Immature natural killer cell (primary cell): ENCODE measurements at regions not wholly inside any gene's neighbourhood (a gene's known extent, or its start where the extent isn't known, plus 50 kb on each side); places are given as distances from the start of the nearest gene placed in this dataset.

Source experiments
- DNase-seq, 3 donors: peaks; one replicate each; pipeline ENCODE4 v3.0.0; 2022; ENCODE audit warnings: mixed read lengths in 1 of 3
- H3K27ac Mint-ChIP-seq, 6 donors: one replicate each; pipeline ENCODE4 v1.8.0; 2020; ENCODE audit warnings: mixed read lengths in 6 of 6, mild to moderate bottlenecking in 5 of 6, inconsistent platforms in 4 of 6, moderate library complexity in 3 of 6
- H3K27me3 Mint-ChIP-seq, 3 donors: one replicate each; pipeline ENCODE4 v1.8.0; 2020 to 2021; ENCODE audit warnings: low read depth in 3 of 3, mild to moderate bottlenecking in 3 of 3, mixed read lengths in 3 of 3, moderate library complexity in 3 of 3, inconsistent platforms in 1 of 3
- H3K36me3 Mint-ChIP-seq, 3 donors: one replicate each; pipeline ENCODE4 v1.8.0; 2020; ENCODE audit warnings: mixed read lengths in 3 of 3, inconsistent platforms in 2 of 3, mild to moderate bottlenecking in 2 of 3
- H3K4me1 Mint-ChIP-seq, 2 donors: one replicate each; pipeline ENCODE4 v1.8.0; 2020; ENCODE audit warnings: inconsistent platforms in 2 of 2, mild to moderate bottlenecking in 2 of 2, mixed read lengths in 2 of 2, moderate library complexity in 1 of 2
- H3K4me3 Mint-ChIP-seq, 5 donors: one replicate each; pipeline ENCODE4 v1.8.0; 2020; ENCODE audit warnings: mild to moderate bottlenecking in 5 of 5, mixed read lengths in 5 of 5, inconsistent platforms in 3 of 5, moderate library complexity in 3 of 5
- H3K9me3 Mint-ChIP-seq, 6 donors: one replicate each; pipeline ENCODE4 v1.8.0; 2020; ENCODE audit warnings: mild to moderate bottlenecking in 6 of 6, mixed read lengths in 6 of 6, inconsistent platforms in 4 of 6, moderate library complexity in 3 of 6

GRCh38 chr2:8529706-8530277 is 152.1 kb upstream of the ID2 start:
- H3K36me3 Mint-ChIP-seq = peaks cover 12 to 22% (median 15%) of the 10 kb centered on the region in 3 donors
- H3K27ac Mint-ChIP-seq = peak overlapping the region in 2 of 6 donors; percentile 20 to 35
- peaks cover 6 to 16% (median 12%) of the 10 kb centered on the region in 6 donors for H3K9me3 Mint-ChIP-seq
- peaks cover 0 to 6% (median 3%) of the 10 kb centered on the region in 3 donors for H3K27me3 Mint-ChIP-seq
- peaks cover 35 to 42% of the 10 kb centered on the region in 2 donors for H3K4me1 Mint-ChIP-seq
- no peak for DNase-seq
- no peak overlapping the region for H3K4me3 Mint-ChIP-seq

GRCh38 chr2:8531481-8531880 is 150.4 kb upstream of the ID2 start:
- Mint-ChIP-seq H3K27ac (no peak overlapping the region), H3K27me3 (peaks cover 0 to 3% (median 3%) of the 10 kb centered on the region in 3 donors), H3K4me1 (peaks cover 30 to 41% of the 10 kb centered on the region in 2 donors), H3K9me3 (peaks cover 6 to 16% (median 12%) of the 10 kb centered on the region in 6 donors), H3K4me3 (no peak overlapping the region), H3K36me3 (peaks cover 12 to 22% (median 15%) of the 10 kb centered on the region in 3 donors)
- DNase-seq = no peak

- Mint-ChIP-seq H3K4me1 (peaks cover 30 to 39% of the 10 kb centered on the region in 2 donors), H3K27ac (no peak overlapping the region), H3K27me3 (peaks cover 3% of the 10 kb centered on the region in 3 donors), H3K4me3 (peak overlapping the region in 1 of 5 donors; percentile 7), H3K9me3 (peaks cover 6 to 16% (median 12%) of the 10 kb centered on the region in 6 donors), H3K36me3 (peaks cover 12 to 22% (median 15%) of the 10 kb centered on the region in 3 donors)
- no peak for DNase-seq
These were observed 149.4 kb upstream of the ID2 start for GRCh38 chr2:8532438-8532837.

GRCh38 chr2:8533923-8534322 is 147.9 kb upstream of the ID2 start:
- peaks cover 31 to 39% of the 10 kb centered on the region in 2 donors for H3K4me1 Mint-ChIP-seq
- H3K4me3 Mint-ChIP-seq = no peak overlapping the region
- peaks cover 0 to 3% (median 3%) of the 10 kb centered on the region in 3 donors for H3K27me3 Mint-ChIP-seq
- H3K27ac Mint-ChIP-seq = no peak overlapping the region
- H3K36me3 Mint-ChIP-seq = peaks cover 12 to 18% (median 15%) of the 10 kb centered on the region in 3 donors
- DNase-seq = no peak
- peaks cover 6 to 16% (median 12%) of the 10 kb centered on the region in 6 donors for H3K9me3 Mint-ChIP-seq

- no peak for DNase-seq
- Mint-ChIP-seq H3K27me3 (peaks cover 0 to 3% (median 3%) of the 10 kb centered on the region in 3 donors), H3K27ac (no peak overlapping the region), H3K36me3 (peaks cover 12 to 18% (median 15%) of the 10 kb centered on the region in 3 donors), H3K4me1 (peaks cover 35 to 42% of the 10 kb centered on the region in 2 donors), H3K9me3 (peaks cover 6 to 16% (median 12%) of the 10 kb centered on the region in 6 donors), H3K4me3 (no peak overlapping the region)
These were observed 147.5 kb upstream of the ID2 start for GRCh38 chr2:8534386-8534728.

- peak overlapping the region in 4 of 6 donors; percentile 53 to 79 (median 72) for H3K27ac Mint-ChIP-seq
- DNase-seq = no peak
These were observed 147.0 kb upstream of the ID2 start for GRCh38 chr2:8534729-8535468.

GRCh38 chr2:8535469-8535795 is 146.4 kb upstream of the ID2 start:
- Mint-ChIP-seq H3K27ac (peak overlapping the region in 3 of 6 donors; percentile 43 to 85 (median 79)), H3K27me3 (peaks cover 0 to 3% (median 0%) of the 10 kb centered on the region in 3 donors), H3K36me3 (peaks cover 12 to 15% (median 14%) of the 10 kb centered on the region in 3 donors), H3K4me1 (peaks cover 46 to 53% of the 10 kb centered on the region in 2 donors), H3K4me3 (peak overlapping the region in 3 of 5 donors; percentile 35 to 70 (median 52)), H3K9me3 (peaks cover 6 to 16% (median 12%) of the 10 kb centered on the region in 6 donors)
- DNase-seq = no peak

More at GRCh38 chr2:8534729-8535468, 147.0 kb upstream of the ID2 start:
- Mint-ChIP-seq H3K4me3 (peak overlapping the region in 2 of 5 donors; percentile 29 to 40), H3K27me3 (peaks cover 0 to 3% (median 0%) of the 10 kb centered on the region in 3 donors), H3K36me3 (peaks cover 12 to 17% (median 15%) of the 10 kb centered on the region in 3 donors), H3K4me1 (peaks cover 41 to 48% of the 10 kb centered on the region in 2 donors), H3K9me3 (peaks cover 6 to 16% (median 12%) of the 10 kb centered on the region in 6 donors)

- Mint-ChIP-seq H3K36me3 (peaks cover 10 to 13% (median 10%) of the 10 kb centered on the region in 3 donors), H3K4me1 (peaks cover 52 to 59% of the 10 kb centered on the region in 2 donors), H3K27ac (peak overlapping the region; percentile 43 to 85 (median 80)), H3K9me3 (peaks cover 4 to 13% (median 10%) of the 10 kb centered on the region in 6 donors), H3K27me3 (peaks cover 0 to 3% (median 0%) of the 10 kb centered on the region in 3 donors), H3K4me3 (peak overlapping the region; percentile 31 to 70 (median 47))
- no peak for DNase-seq
These were observed 145.8 kb upstream of the ID2 start for GRCh38 chr2:8535821-8536685.

- peaks cover 0 to 5% (median 3%) of the 10 kb centered on the region in 6 donors for H3K9me3 Mint-ChIP-seq
- peaks cover 4 to 8% (median 4%) of the 10 kb centered on the region in 3 donors for H3K36me3 Mint-ChIP-seq
- peak overlapping the region in 5 of 6 donors; percentile 60 to 80 (median 70) for H3K27ac Mint-ChIP-seq
- H3K27me3 Mint-ChIP-seq = peaks cover 0 to 3% (median 0%) of the 10 kb centered on the region in 3 donors
- H3K4me3 Mint-ChIP-seq = peak overlapping the region in 3 of 5 donors; percentile 22 to 70 (median 47)
- no peak for DNase-seq
- H3K4me1 Mint-ChIP-seq = peaks cover 61 to 68% of the 10 kb centered on the region in 2 donors
These were observed 144.9 kb upstream of the ID2 start for GRCh38 chr2:8536686-8537561.

- Mint-ChIP-seq H3K9me3 (no peaks in the 10 kb centered on the region), H3K27ac (peak overlapping the region in 3 of 6 donors; percentile 23 to 68 (median 57)), H3K4me3 (no peak overlapping the region), H3K4me1 (peaks cover 68 to 75% of the 10 kb centered on the region in 2 donors), H3K36me3 (peaks cover 0 to 4% (median 0%) of the 10 kb centered on the region in 3 donors), H3K27me3 (peaks cover 0 to 3% (median 0%) of the 10 kb centered on the region in 3 donors)
- DNase-seq = no peak
These were observed 144.2 kb upstream of the ID2 start for GRCh38 chr2:8537562-8538155.

- Mint-ChIP-seq H3K27me3 (peaks cover 2 to 3% (median 3%) of the 10 kb centered on the region in 3 donors), H3K27ac (peak overlapping the region in 1 of 6 donors; percentile 57), H3K36me3 (no peaks in the 10 kb centered on the region), H3K4me1 (peaks cover 77 to 83% of the 10 kb centered on the region in 2 donors), H3K9me3 (no peaks in the 10 kb centered on the region), H3K4me3 (no peak overlapping the region)
- DNase-seq = no peak
These were observed 143.3 kb upstream of the ID2 start for GRCh38 chr2:8538531-8538930.

- peaks cover 4 to 8% (median 6%) of the 10 kb centered on the region in 3 donors for H3K27me3 Mint-ChIP-seq
- peaks cover 82 to 87% of the 10 kb centered on the region in 2 donors for H3K4me1 Mint-ChIP-seq
- DNase-seq = no peak
- H3K36me3 Mint-ChIP-seq = no peaks in the 10 kb centered on the region
- H3K9me3 Mint-ChIP-seq = no peaks in the 10 kb centered on the region
- H3K4me3 Mint-ChIP-seq = no peak overlapping the region
- peak overlapping the region in 3 of 6 donors; percentile 64 to 79 (median 66) for H3K27ac Mint-ChIP-seq
These were observed 142.8 kb upstream of the ID2 start for GRCh38 chr2:8538931-8539621.
